Erythroblast (primary cell): ENCODE measurements at regions not wholly inside any gene's neighbourhood (a gene's known extent, or its start where the extent isn't known, plus 50 kb on each side); places are given as distances from the start of the nearest gene placed in this dataset.

Source experiments
- GATA1 ChIP-seq: IDR thresholded peaks from 2 replicates; pipeline ENCODE4 v1.6.1; 2011; ENCODE audit warnings: low read depth, mild to moderate bottlenecking, control low read depth, low read length, moderate library complexity
- POLR2A ChIP-seq: IDR thresholded peaks from 2 replicates; pipeline ENCODE4 v1.6.1; 2011; ENCODE audit warnings: mild to moderate bottlenecking, low read length

DNA sequence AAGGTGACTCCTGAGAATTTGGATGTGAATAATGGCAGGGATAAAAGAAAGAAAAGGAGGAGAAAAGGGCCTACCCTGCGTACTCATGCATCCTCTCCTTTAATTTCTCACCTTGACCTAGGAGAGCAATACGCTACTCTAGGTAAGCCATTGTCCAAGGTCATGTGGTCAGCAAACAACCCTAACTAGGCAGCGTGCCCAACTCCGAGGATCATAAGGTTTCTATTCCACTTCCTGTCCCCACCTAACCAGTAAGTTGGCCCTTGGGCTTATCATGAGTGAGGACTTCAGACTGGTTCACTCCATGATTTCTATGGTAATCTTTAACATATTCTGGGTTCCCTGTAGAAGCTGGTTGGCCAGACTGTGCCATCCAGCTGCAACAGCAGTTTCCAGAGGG lies 315.1 kb upstream of the CCL2 start:
- TF ChIP-seq POLR2A (no peak), GATA1 (no peak)
